CD4-positive, CD25-positive, alpha-beta regulatory T cell (primary cell): ENCODE measurements at regions not wholly inside any gene's neighbourhood (a gene's known extent, or its start where the extent isn't known, plus 50 kb on each side); places are given as distances from the start of the nearest gene placed in this dataset.

ENCODE experiments used
- ATAC-seq, 2 donors: fragments of 150-1000 bp; cut with Tn5 transposase; one replicate each; pipeline ENCODE4 v1.10.0; 2021; ENCODE audit warnings: low read depth in 2 of 2, moderate number of reproducible peaks in 2 of 2, moderate library complexity in 1 of 2
- DNase-seq, 3 donors: peaks; one replicate each; pipeline versions ENCODE4 v3.0.0 to v3.0.0-alpha.2; 2012 to 2022; ENCODE audit warnings: mixed read lengths in 1 of 3
- H3K27ac ChIP-seq: one replicate; pipeline ENCODE4 v1.7.0; 2013; ENCODE audit warnings: mild to moderate bottlenecking, low read length; ENCODE audit not compliant: insufficient read depth, poor library complexity, severe bottlenecking
- H3K27me3 ChIP-seq: one replicate; pipeline ENCODE4 v1.7.0; 2013; ENCODE audit warnings: low read length; ENCODE audit not compliant: control insufficient read depth, insufficient read depth
- H3K36me3 ChIP-seq: one replicate; pipeline ENCODE4 v1.7.0; 2013; ENCODE audit warnings: mild to moderate bottlenecking, low read length, moderate library complexity; ENCODE audit not compliant: control insufficient read depth, insufficient read depth
- H3K4me1 ChIP-seq: 2 replicates; pipeline ENCODE4 v1.7.0; 2013; ENCODE audit warnings: mild to moderate bottlenecking, low read length; ENCODE audit not compliant: insufficient read depth, control insufficient read depth, poor library complexity, severe bottlenecking
- H3K4me3 ChIP-seq: one replicate; pipeline ENCODE4 v1.7.0; 2013; ENCODE audit warnings: low read depth, mild to moderate bottlenecking, low read length, moderate library complexity
- H3K9me3 ChIP-seq, 2 experiments: 1 replicate in 1 of 2; 2 replicates in 1 of 2; pipeline ENCODE4 v1.7.0; 2013; ENCODE audit warnings: low read length in 2 of 2, mild to moderate bottlenecking in 1 of 2, moderate library complexity in 1 of 2; ENCODE audit not compliant: control insufficient read depth in 2 of 2
- H3K27ac Mint-ChIP-seq, 3 donors: one replicate each; pipeline ENCODE4 v1.8.0; 2020 to 2022; ENCODE audit warnings: mild to moderate bottlenecking in 3 of 3, mixed read lengths in 3 of 3, moderate library complexity in 2 of 3
- H3K27me3 Mint-ChIP-seq: one replicate; pipeline ENCODE4 v1.8.0; 2022; ENCODE audit warnings: mild to moderate bottlenecking, mixed read lengths
- H3K36me3 Mint-ChIP-seq: one replicate; pipeline ENCODE4 v1.8.0; 2020; ENCODE audit warnings: mixed read lengths
- H3K4me1 Mint-ChIP-seq, 4 donors: one replicate each; pipeline ENCODE4 v1.8.0; 2020 to 2022; ENCODE audit warnings: mixed read lengths in 4 of 4, mild to moderate bottlenecking in 1 of 4
- H3K4me3 Mint-ChIP-seq, 4 donors: one replicate each; pipeline ENCODE4 v1.8.0; 2020 to 2022; ENCODE audit warnings: mild to moderate bottlenecking in 4 of 4, mixed read lengths in 4 of 4, moderate library complexity in 3 of 4
- H3K9me3 Mint-ChIP-seq, 7 donors: one replicate each; pipeline ENCODE4 v1.8.0; 2020 to 2022; ENCODE audit warnings: mixed read lengths in 7 of 7, mild to moderate bottlenecking in 3 of 7, moderate library complexity in 2 of 7

DNA sequence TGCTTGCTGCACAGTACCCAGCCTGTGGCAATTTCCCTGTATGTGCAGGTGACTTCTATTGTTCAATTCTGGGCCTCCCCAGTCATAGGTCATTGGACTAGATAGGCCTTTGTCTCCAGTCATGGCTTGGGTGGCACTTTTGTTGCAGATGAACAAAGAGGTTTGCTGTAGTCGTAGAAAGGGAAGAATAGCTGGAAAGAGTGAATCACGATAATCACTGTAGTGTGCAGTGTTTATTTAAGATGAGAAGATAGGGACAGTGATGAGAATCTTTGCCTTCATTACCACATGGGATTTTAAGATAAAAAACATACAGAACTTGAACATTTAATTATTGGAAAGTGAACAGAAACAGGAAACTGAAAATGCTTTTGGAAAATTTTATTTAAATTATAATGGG, 156.1 kb upstream of the CYRIA start:
- H3K4me3 Mint-ChIP-seq = no peak overlapping the region
- no peak overlapping the region for H3K27ac ChIP-seq
- H3K27ac Mint-ChIP-seq = no peak overlapping the region
- H3K9me3 Mint-ChIP-seq = peaks cover 0 to 7% (median 0%) of the 10 kb centered on the region in 7 donors
- ATAC-seq (no peak), DNase-seq (no peak)
- no peaks in the 10 kb centered on the region for H3K36me3 Mint-ChIP-seq
- no peaks in the 10 kb centered on the region for H3K27me3 ChIP-seq
- no peaks in the 10 kb centered on the region for H3K27me3 Mint-ChIP-seq
- H3K36me3 ChIP-seq = no peaks in the 10 kb centered on the region
- H3K9me3 ChIP-seq = no peaks in the 10 kb centered on the region
- H3K4me3 ChIP-seq = no peak overlapping the region
- H3K4me1 ChIP-seq = no peaks in the 10 kb centered on the region
- no peaks in the 10 kb centered on the region for H3K4me1 Mint-ChIP-seq

DNA sequence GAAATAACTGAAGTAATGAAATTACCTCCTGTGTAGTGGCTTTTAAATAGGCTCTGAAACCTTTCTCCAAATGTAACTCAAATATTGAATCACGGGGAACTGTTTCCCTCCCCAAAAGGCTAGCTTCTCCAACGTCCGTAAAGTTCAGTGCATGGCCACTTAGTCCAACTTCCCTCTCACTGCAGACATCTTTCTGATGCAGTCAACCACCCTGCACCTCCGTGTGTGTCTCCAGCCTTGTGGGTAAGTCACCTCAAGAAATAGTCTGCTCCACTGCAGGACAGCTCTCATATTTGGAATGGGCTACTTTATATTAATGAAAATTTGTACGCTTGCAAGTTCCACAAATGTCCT, 152.5 kb upstream of the CYRIA start:
- Mint-ChIP-seq H3K9me3 (peaks cover 0 to 14% (median 0%) of the 10 kb centered on the region in 7 donors), H3K36me3 (no peaks in the 10 kb centered on the region), H3K27me3 (no peaks in the 10 kb centered on the region), H3K27ac (no peak overlapping the region), H3K4me3 (no peak overlapping the region), H3K4me1 (no peaks in the 10 kb centered on the region)
- no peak for ATAC-seq
- no peak for DNase-seq
- Histone ChIP-seq H3K4me3 (no peak overlapping the region), H3K9me3 (no peaks in the 10 kb centered on the region), H3K27ac (no peak overlapping the region), H3K27me3 (no peaks in the 10 kb centered on the region), H3K4me1 (no peaks in the 10 kb centered on the region), H3K36me3 (no peaks in the 10 kb centered on the region)

DNA sequence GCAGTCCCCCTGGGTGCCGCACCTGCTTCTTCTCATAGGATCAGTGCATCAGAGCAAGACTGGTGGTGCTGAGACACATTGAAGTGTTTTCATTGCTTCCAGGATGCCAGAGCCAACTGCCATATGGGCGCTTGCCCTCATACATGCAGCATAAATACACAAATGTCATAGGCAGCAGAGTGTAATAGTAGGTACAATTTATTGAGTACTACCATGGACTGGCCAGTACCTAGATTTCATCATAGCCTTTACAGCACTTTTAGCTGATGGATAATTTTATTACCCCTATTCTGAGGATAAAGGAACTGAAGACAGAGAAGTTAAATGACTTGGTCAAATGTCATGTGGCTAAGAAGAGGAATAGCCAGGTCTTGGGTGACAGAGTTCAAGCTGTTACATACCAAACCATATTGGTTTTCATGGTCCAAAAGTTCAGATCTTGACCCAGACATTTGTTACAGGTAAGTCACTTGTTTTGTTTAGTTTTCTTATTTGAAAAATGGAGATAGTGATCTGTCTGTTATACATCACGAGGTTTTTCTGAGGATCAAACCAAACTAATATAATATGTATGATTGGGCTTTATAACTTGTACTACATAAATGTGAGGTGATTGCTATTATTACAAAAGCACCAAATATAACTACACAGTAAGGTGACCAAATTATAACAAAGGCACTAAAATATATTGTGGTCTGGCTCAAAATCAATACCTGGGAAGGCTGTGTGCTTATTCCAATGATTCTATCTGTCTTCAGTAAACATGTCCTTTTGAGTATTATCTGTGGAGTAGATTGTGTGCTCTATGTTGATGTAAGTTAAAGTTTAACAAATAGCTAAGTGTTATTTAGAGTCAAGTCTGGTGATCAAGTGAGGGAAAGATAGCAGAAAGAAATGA, 151.9 kb upstream of the CYRIA start:
- Histone ChIP-seq H3K27ac (no peak overlapping the region), H3K4me3 (no peak overlapping the region), H3K9me3 (no peaks in the 10 kb centered on the region), H3K4me1 (no peaks in the 10 kb centered on the region), H3K27me3 (no peaks in the 10 kb centered on the region), H3K36me3 (no peaks in the 10 kb centered on the region)
- H3K9me3 Mint-ChIP-seq = peaks cover 0 to 13% (median 0%) of the 10 kb centered on the region in 7 donors
- H3K27ac Mint-ChIP-seq = no peak overlapping the region
- no peak for DNase-seq
- ATAC-seq = no peak
- H3K4me3 Mint-ChIP-seq = no peak overlapping the region
- H3K27me3 Mint-ChIP-seq = no peaks in the 10 kb centered on the region
- H3K4me1 Mint-ChIP-seq = no peaks in the 10 kb centered on the region
- no peaks in the 10 kb centered on the region for H3K36me3 Mint-ChIP-seq

DNA sequence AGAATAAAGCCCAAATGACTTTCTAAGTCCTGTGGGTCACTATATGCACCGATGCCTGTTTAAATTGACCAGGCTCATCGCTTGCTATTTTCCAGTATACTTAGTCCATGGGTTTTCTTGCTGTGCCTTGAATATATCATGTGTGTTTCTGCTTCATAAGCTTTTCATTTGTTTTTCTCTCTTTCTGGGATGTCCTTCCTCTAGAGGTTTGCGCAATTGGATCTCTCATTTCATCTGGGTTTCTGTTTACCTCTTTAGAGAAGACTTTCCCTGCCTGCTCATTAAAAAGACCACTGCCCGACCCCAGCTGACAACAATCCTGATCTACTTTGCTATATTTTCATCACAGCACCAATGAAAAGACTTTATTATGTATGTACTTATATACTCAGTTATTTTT, 150.9 kb upstream of the CYRIA start:
- Histone ChIP-seq H3K27ac (no peak overlapping the region), H3K9me3 (no peaks in the 10 kb centered on the region), H3K4me3 (no peak overlapping the region), H3K4me1 (no peaks in the 10 kb centered on the region), H3K36me3 (no peaks in the 10 kb centered on the region), H3K27me3 (no peaks in the 10 kb centered on the region)
- Mint-ChIP-seq H3K27me3 (no peaks in the 10 kb centered on the region), H3K4me3 (no peak overlapping the region), H3K4me1 (no peaks in the 10 kb centered on the region), H3K27ac (no peak overlapping the region), H3K36me3 (no peaks in the 10 kb centered on the region), H3K9me3 (peaks cover 0 to 9% (median 0%) of the 10 kb centered on the region in 7 donors)
- ATAC-seq = no peak
- no peak for DNase-seq

DNA sequence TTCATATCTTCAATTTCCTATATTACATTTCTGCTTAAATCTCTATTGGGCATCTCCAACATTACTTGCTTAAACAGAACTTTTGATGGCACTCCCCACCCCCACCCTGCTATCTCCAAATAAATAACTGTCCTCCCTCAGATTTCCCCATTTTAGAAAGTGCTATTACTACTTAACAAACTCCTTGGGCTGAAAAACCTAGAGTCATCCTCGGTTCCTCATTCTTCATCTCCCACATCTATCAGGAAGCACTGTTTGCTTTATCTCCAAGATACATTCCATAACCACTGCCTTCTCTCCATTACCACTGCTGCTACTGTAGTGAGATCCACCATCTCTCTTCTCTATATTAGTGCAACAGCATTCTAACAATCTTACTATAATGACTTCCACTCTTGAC, 150.4 kb upstream of the CYRIA start:
- Mint-ChIP-seq H3K4me3 (no peak overlapping the region), H3K27ac (no peak overlapping the region), H3K9me3 (peaks cover 0 to 9% (median 0%) of the 10 kb centered on the region in 7 donors), H3K27me3 (no peaks in the 10 kb centered on the region), H3K36me3 (no peaks in the 10 kb centered on the region), H3K4me1 (no peaks in the 10 kb centered on the region)
- DNase-seq = no peak
- no peak overlapping the region for H3K27ac ChIP-seq
- no peaks in the 10 kb centered on the region for H3K9me3 ChIP-seq
- no peak overlapping the region for H3K4me3 ChIP-seq
- H3K4me1 ChIP-seq = no peaks in the 10 kb centered on the region
- no peaks in the 10 kb centered on the region for H3K27me3 ChIP-seq
- ATAC-seq = no peak
- no peaks in the 10 kb centered on the region for H3K36me3 ChIP-seq

DNA sequence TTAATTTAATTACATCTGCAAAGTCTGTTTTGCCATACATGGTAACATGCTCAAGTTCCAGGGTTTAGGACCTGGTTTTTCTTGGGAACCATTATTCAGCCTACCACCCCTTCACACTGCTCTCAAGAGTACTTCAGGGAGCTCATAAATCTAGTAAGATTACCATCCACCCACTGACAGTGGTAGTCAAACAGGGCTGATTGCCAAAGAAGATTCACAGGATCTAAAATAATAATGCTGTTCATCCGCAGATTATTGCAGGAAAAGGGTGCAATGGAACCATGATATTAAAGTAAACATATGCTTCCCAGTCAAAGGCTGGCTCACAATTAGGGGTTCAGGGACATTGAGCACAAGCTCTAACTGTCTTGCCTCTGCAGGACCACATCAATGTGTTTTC, 148.0 kb upstream of the CYRIA start:
- no peak overlapping the region for H3K4me3 Mint-ChIP-seq
- no peak for DNase-seq
- no peaks in the 10 kb centered on the region for H3K36me3 Mint-ChIP-seq
- H3K27ac Mint-ChIP-seq = no peak overlapping the region
- no peaks in the 10 kb centered on the region for H3K4me1 ChIP-seq
- H3K4me1 Mint-ChIP-seq = no peaks in the 10 kb centered on the region
- no peaks in the 10 kb centered on the region for H3K27me3 ChIP-seq
- no peak overlapping the region for H3K27ac ChIP-seq
- H3K9me3 ChIP-seq = no peaks in the 10 kb centered on the region
- H3K36me3 ChIP-seq = no peaks in the 10 kb centered on the region
- H3K4me3 ChIP-seq = no peak overlapping the region
- H3K27me3 Mint-ChIP-seq = no peaks in the 10 kb centered on the region
- H3K9me3 Mint-ChIP-seq = peaks cover 0 to 11% (median 0%) of the 10 kb centered on the region in 7 donors
- ATAC-seq = no peak

DNA sequence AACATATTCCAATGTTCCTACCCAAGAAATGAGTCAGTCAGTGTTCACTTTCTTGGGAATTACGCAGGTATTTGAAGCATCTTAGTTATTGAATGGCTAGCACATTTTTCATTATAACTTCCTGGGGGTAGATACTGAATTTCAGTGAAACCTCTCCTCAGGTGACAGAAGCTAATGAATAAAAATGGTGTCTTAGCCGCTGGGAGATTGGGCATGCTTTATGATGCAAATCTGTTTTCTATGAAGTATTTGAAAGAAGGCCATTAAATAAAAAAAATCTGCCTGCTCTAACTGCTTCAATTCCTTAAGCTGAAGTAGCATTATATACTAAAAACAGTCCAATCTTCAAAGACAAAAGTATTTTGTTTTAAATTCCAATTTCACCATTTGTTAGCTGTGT, 132.8 kb upstream of the CYRIA start:
- Mint-ChIP-seq H3K27ac (no peak overlapping the region), H3K9me3 (peaks cover 0 to 5% (median 0%) of the 10 kb centered on the region in 7 donors), H3K36me3 (no peaks in the 10 kb centered on the region), H3K4me3 (no peak overlapping the region), H3K4me1 (no peaks in the 10 kb centered on the region), H3K27me3 (no peaks in the 10 kb centered on the region)
- H3K27ac ChIP-seq = no peak overlapping the region
- no peak overlapping the region for H3K4me3 ChIP-seq
- no peak for ATAC-seq
- H3K9me3 ChIP-seq = no peaks in the 10 kb centered on the region
- no peaks in the 10 kb centered on the region for H3K27me3 ChIP-seq
- no peaks in the 10 kb centered on the region for H3K36me3 ChIP-seq
- no peaks in the 10 kb centered on the region for H3K4me1 ChIP-seq
- no peak for DNase-seq

DNA sequence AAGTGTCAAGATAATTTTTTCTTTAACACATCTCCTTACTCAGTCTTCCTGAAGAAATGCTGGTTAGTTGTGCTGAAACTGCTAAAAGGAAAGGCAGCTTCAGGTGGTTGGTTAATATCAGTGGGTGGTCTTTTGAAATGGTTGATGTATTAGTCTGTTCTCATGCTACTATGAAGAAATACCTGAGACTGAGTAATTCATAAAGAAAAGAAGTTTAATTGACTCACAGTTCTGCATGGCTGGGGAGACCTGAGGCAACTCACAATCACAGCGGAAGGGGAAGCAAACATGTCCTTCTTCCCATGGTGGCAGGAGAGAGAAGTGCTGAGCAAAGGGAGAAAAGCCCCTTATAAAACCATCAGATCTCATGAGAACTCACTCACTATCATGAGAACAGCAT, 125.9 kb upstream of the CYRIA start:
- no peak overlapping the region for H3K27ac Mint-ChIP-seq
- ATAC-seq = no peak
- no peak overlapping the region for H3K4me3 Mint-ChIP-seq
- Histone ChIP-seq H3K27ac (no peak overlapping the region), H3K27me3 (no peaks in the 10 kb centered on the region), H3K4me3 (no peak overlapping the region), H3K36me3 (no peaks in the 10 kb centered on the region), H3K4me1 (no peaks in the 10 kb centered on the region), H3K9me3 (no peaks in the 10 kb centered on the region)
- no peaks in the 10 kb centered on the region for H3K27me3 Mint-ChIP-seq
- no peak for DNase-seq
- no peaks in the 10 kb centered on the region for H3K36me3 Mint-ChIP-seq
- H3K9me3 Mint-ChIP-seq = peaks cover 0 to 7% (median 0%) of the 10 kb centered on the region in 7 donors
- H3K4me1 Mint-ChIP-seq = no peaks in the 10 kb centered on the region
